GM10266 (cell line): ENCODE measurements at regions not wholly inside any gene's neighbourhood (a gene's known extent, or its start where the extent isn't known, plus 50 kb on each side); places are given as distances from the start of the nearest gene placed in this dataset.
A peak's percentile ranks its signal among the peaks of the same experiment; 100 is the strongest.

ENCODE experiments used
- DNase-seq: peaks from one replicate; pipeline ENCODE4 v3.0.0; 2012; ENCODE audit errors: extremely low spot score
- TF ChIP-seq, protein P1 (sequence below): IDR thresholded peaks from 2 replicates; pipeline ENCODE4 v1.5.1; 2012; ENCODE audit warnings: mild to moderate bottlenecking, low read depth; ENCODE audit not compliant: control insufficient read depth, insufficient read depth; ENCODE audit errors: missing control alignments

- TF ChIP-seq, protein P1, sequence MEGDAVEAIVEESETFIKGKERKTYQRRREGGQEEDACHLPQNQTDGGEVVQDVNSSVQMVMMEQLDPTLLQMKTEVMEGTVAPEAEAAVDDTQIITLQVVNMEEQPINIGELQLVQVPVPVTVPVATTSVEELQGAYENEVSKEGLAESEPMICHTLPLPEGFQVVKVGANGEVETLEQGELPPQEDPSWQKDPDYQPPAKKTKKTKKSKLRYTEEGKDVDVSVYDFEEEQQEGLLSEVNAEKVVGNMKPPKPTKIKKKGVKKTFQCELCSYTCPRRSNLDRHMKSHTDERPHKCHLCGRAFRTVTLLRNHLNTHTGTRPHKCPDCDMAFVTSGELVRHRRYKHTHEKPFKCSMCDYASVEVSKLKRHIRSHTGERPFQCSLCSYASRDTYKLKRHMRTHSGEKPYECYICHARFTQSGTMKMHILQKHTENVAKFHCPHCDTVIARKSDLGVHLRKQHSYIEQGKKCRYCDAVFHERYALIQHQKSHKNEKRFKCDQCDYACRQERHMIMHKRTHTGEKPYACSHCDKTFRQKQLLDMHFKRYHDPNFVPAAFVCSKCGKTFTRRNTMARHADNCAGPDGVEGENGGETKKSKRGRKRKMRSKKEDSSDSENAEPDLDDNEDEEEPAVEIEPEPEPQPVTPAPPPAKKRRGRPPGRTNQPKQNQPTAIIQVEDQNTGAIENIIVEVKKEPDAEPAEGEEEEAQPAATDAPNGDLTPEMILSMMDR: no peak
- DNase-seq: no peak
Observed at GRCh38 chr2:38192046-38192445, 116.1 kb upstream of the CYP1B1 start.

GRCh38 chr2:38191516-38191915 is 115.6 kb upstream of the CYP1B1 start:
- no peak for DNase-seq
- TF ChIP-seq, protein P1: no peak

DNA sequence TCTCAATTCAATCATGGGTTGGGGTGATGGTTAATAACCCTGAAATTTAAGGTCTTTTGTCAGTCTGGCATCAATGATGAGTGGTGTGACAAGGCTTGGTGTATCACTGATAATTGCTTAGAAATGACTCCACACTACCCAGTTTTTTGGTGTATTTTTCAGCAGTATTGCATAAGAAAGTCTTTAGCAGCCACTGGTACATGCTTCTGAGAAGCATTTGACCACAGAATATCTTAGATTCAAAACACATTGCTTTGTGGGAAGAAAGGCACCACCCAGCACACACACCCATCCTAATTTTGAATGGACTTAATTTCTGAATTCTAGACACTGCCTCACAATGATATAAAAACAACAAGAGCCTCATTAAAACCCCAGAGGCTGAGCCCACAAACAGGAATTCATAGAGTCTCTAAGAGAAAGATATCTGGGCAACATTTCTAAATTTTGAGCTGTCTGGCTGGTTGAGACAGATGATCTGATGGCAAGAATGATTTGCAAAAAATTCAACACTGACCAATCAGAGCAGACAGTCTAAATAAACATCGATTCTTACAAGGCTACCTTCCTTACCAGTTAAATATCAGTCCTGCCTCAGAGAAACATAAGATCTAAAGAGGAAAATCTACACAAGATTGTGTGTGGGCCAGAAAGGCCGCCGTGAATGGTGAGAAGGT is 114.7 kb upstream of the CYP1B1 start:
- no peak for DNase-seq
- TF ChIP-seq, protein P1: no peak

- TF ChIP-seq, protein P1: no peak
- DNase-seq: no peak
Observed at GRCh38 chr2:38187541-38188011, 111.6 kb upstream of the CYP1B1 start.

DNA sequence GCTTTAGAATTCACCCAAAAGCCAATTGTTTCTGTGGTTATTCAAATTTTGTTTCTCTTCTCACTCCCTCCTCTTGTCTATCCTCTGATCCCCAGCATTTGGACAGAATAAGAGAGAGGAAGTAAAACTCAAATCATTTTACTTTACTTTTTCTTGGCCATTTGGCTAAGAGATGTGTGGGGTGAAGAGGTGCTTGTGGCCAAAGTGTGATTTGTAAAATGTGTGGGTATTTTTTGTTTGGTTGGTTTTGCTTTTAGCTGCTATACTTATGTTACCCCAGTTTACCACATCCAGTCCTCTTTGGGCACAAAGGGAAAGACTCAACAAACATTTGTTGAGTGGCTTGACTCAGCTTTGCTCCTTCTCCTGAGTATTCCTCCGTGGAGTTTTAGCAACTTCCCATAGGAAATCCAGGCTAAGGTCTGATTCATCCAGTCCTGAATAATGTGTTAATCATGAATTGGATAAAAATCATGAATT is 109.1 kb upstream of the CYP1B1 start:
- peak; percentile 51 for DNase-seq
- TF ChIP-seq, protein P1: no peak

- TF ChIP-seq, protein P1: no peak
- DNase-seq: no peak
Observed at GRCh38 chr2:38182492-38183003, 106.6 kb upstream of the CYP1B1 start.

- TF ChIP-seq, protein P1: no peak
- no peak for DNase-seq
Observed at GRCh38 chr2:38181806-38182491, 106.0 kb upstream of the CYP1B1 start.
